Hematopoietic multipotent progenitor cell treated with erythropoietin and hydrocortisone succinate and interleukin-3 and kit ligand, for 6 days (in vitro differentiated cells): ENCODE measurements at regions not wholly inside any gene's neighbourhood (a gene's known extent, or its start where the extent isn't known, plus 50 kb on each side); places are given as distances from the start of the nearest gene placed in this dataset.

Experiments used
- DNase-seq: peaks from one replicate; pipeline ENCODE4 v3.0.0-alpha.2; 2015

- DNase-seq: no peak
These were observed 1039.9 kb upstream of the POU3F3 start for GRCh38 chr2:103814016-103814415.

- DNase-seq: no peak
These were observed 1038.2 kb upstream of the POU3F3 start for GRCh38 chr2:103815731-103816130.

GRCh38 chr2:103817746-103818145 is 1036.2 kb upstream of the POU3F3 start:
- DNase-seq: no peak

GRCh38 chr2:103818176-103818575 is 1035.7 kb upstream of the POU3F3 start:
- DNase-seq: no peak

- no peak for DNase-seq
These were observed 1034.3 kb upstream of the POU3F3 start for GRCh38 chr2:103819599-103819998.

GRCh38 chr2:103823847-103824246 is 1030.1 kb upstream of the POU3F3 start:
- no peak for DNase-seq

GRCh38 chr2:103847276-103847675 is 1006.6 kb upstream of the POU3F3 start:
- DNase-seq: no peak

GRCh38 chr2:103859238-103859637 is 994.7 kb upstream of the POU3F3 start:
- DNase-seq: no peak

GRCh38 chr2:103860016-103860415 is 993.9 kb upstream of the POU3F3 start:
- DNase-seq: no peak

GRCh38 chr2:103868396-103868795 is 985.5 kb upstream of the POU3F3 start:
- DNase-seq: no peak

GRCh38 chr2:103873716-103874351 is 980.1 kb upstream of the POU3F3 start:
- DNase-seq: no peak

- no peak for DNase-seq
These were observed 978.8 kb upstream of the POU3F3 start for GRCh38 chr2:103875131-103875530.

GRCh38 chr2:103875531-103875930 is 978.4 kb upstream of the POU3F3 start:
- no peak for DNase-seq

GRCh38 chr2:103876611-103877010 is 977.3 kb upstream of the POU3F3 start:
- no peak for DNase-seq

GRCh38 chr2:103879101-103879500 is 974.8 kb upstream of the POU3F3 start:
- no peak for DNase-seq

- no peak for DNase-seq
These were observed 973.7 kb upstream of the POU3F3 start for GRCh38 chr2:103880081-103880834.

GRCh38 chr2:103887625-103888024 is 966.3 kb upstream of the POU3F3 start:
- no peak for DNase-seq

- no peak for DNase-seq
These were observed 957.7 kb upstream of the POU3F3 start for GRCh38 chr2:103896182-103896581.

GRCh38 chr2:103898561-103898960 is 955.4 kb upstream of the POU3F3 start:
- DNase-seq: no peak

GRCh38 chr2:103902347-103902746 is 951.6 kb upstream of the POU3F3 start:
- DNase-seq: no peak

- DNase-seq: no peak
These were observed 932.8 kb upstream of the POU3F3 start for GRCh38 chr2:103921161-103921560.

- no peak for DNase-seq
These were observed 911.7 kb upstream of the POU3F3 start for GRCh38 chr2:103942199-103942598.

- DNase-seq: no peak
These were observed 908.8 kb upstream of the POU3F3 start for GRCh38 chr2:103945083-103945482.
